ENCODE measurements at regions not wholly inside any gene's neighbourhood (a gene's known extent, or its start where the extent isn't known, plus 50 kb on each side); places are given as distances from the start of the nearest gene placed in this dataset.

- TF ChIP-seq REST (IDR thresholded peaks at IDR 0.05; ENCODE audit: insufficient replicate concordance, low read depth) (no peak), CTCF (IDR thresholded peaks at IDR 0.05; ENCODE audit: insufficient read depth, low read length) (no peak), SPI1 (IDR thresholded peaks at IDR 0.05; ENCODE audit: borderline replicate concordance, low read depth) (no peak), POLR2AphosphoS5 (IDR thresholded peaks at IDR 0.05; ENCODE audit: low read depth) (no peak), GABPA (IDR thresholded peaks at IDR 0.05; ENCODE audit: low read depth) (no peak)
Observed at GRCh38 chr1:93783876-93784275, 95.1 kb downstream of the DNTTIP2 start.
